ENCODE measurements at regions not wholly inside any gene's neighbourhood (a gene's known extent, or its start where the extent isn't known, plus 50 kb on each side); places are given as distances from the start of the nearest gene placed in this dataset.
"Not testable (repeated sequence)": the region's sequence is repeated elsewhere in the genome, so short reads cannot be mapped to it uniquely, and the experiment has no call there.

GRCh38 chr2:39487398-39488250, 50.5 kb upstream of the MAP4K3 start:
- no peak for FAIRE-seq

GRCh38 chr2:39488450-39488849, 51.4 kb upstream of the MAP4K3 start:
- FAIRE-seq: no peak

- no peak for FAIRE-seq
Measured at GRCh38 chr2:39490586-39490985, 53.5 kb upstream of the MAP4K3 start.

GRCh38 chr2:39491653-39492052, 54.6 kb upstream of the MAP4K3 start:
- no peak for FAIRE-seq

GRCh38 chr2:39492095-39492590, 55.1 kb upstream of the MAP4K3 start:
- no peak for FAIRE-seq

GRCh38 chr2:39492716-39493115, 55.6 kb upstream of the MAP4K3 start:
- FAIRE-seq: no peak

GRCh38 chr2:39494784-39495251, 57.7 kb upstream of the MAP4K3 start:
- FAIRE-seq: no peak

GRCh38 chr2:39497082-39497801, 60.2 kb upstream of the MAP4K3 start:
- FAIRE-seq: no peak

- not testable (repeated sequence) for FAIRE-seq
Measured at GRCh38 chr2:39498176-39498575, 61.1 kb upstream of the MAP4K3 start.

GRCh38 chr2:39498786-39499185, 61.7 kb upstream of the MAP4K3 start:
- FAIRE-seq: no peak

- FAIRE-seq: no peak
Measured at GRCh38 chr2:39499336-39499735, 62.3 kb upstream of the MAP4K3 start.

- no peak for FAIRE-seq
Measured at GRCh38 chr2:39501412-39501811, 64.3 kb upstream of the MAP4K3 start.

GRCh38 chr2:39503277-39503676, 66.2 kb upstream of the MAP4K3 start:
- FAIRE-seq: no peak

- FAIRE-seq: no peak
Measured at GRCh38 chr2:39504790-39505335, 67.8 kb upstream of the MAP4K3 start.

- no peak for FAIRE-seq
Measured at GRCh38 chr2:39506215-39506614, 69.1 kb upstream of the MAP4K3 start.

GRCh38 chr2:39508198-39508597, 71.1 kb upstream of the MAP4K3 start:
- FAIRE-seq: no peak

GRCh38 chr2:39510140-39510539, 73.1 kb upstream of the MAP4K3 start:
- no peak for FAIRE-seq

- FAIRE-seq: no peak
Measured at GRCh38 chr2:39511219-39511604, 74.1 kb upstream of the MAP4K3 start.

- FAIRE-seq: no peak
Measured at GRCh38 chr2:39511605-39512433, 74.7 kb upstream of the MAP4K3 start.

- FAIRE-seq: no peak
Measured at GRCh38 chr2:39512434-39512935, 75.4 kb upstream of the MAP4K3 start.

GRCh38 chr2:39512941-39513340, 75.9 kb upstream of the MAP4K3 start:
- no peak for FAIRE-seq

- no peak for FAIRE-seq
Measured at GRCh38 chr2:39513641-39514094, 76.6 kb upstream of the MAP4K3 start.

Measured in A204.1 (cell line).